ENCODE measurements at regions not wholly inside any gene's neighbourhood (a gene's known extent, or its start where the extent isn't known, plus 50 kb on each side); places are given as distances from the start of the nearest gene placed in this dataset.
A peak's percentile ranks its signal among the peaks of the same experiment; 100 is the strongest.
"Not testable (repeated sequence)": the region's sequence is repeated elsewhere in the genome, so short reads cannot be mapped to it uniquely, and the experiment has no call there.

- CTCF ChIA-PET; H3K4me3 Mint-ChIP-seq; H3K27ac Mint-ChIP-seq; H3K27me3 Mint-ChIP-seq; H3K9me3 ChIP-seq (ENCODE audit: control insufficient read depth in 2 of 3, low read length in 3 of 3); H3K4me3 ChIP-seq (ENCODE audit: low read length); intact Hi-C loops (cut with micrococcal nuclease); H3K4me1 ChIP-seq (ENCODE audit: control insufficient read depth in 2 of 2, insufficient read depth in 2 of 2, low read length in 2 of 2); H3K27ac ChIP-seq (ENCODE audit: low read depth, low read length); POLR2A ChIA-PET; DNase-seq; H3K27me3 ChIP-seq (ENCODE audit: control insufficient read depth in 2 of 2, insufficient read depth in 2 of 2, low read length in 2 of 2); H3K4me1 Mint-ChIP-seq; ATAC-seq; H3K9me3 Mint-ChIP-seq: not testable (repeated sequence)
- peaks cover 12 to 43% (median 28%) of the 10 kb centered on the region in 5 donors for H3K36me3 Mint-ChIP-seq
- H3K36me3 ChIP-seq (ENCODE audit: control insufficient read depth in 2 of 3, insufficient read depth in 3 of 3, low read length in 3 of 3) = peaks cover 0 to 27% (median 9%) of the 10 kb centered on the region in 3 experiments
These were observed 80.7 kb downstream of the KPNA2 start for GRCh38 chr17:68116211-68116610.

- no peak for ATAC-seq
- H3K27ac ChIP-seq (ENCODE audit: low read depth, low read length) = no peak overlapping the region
- Mint-ChIP-seq H3K9me3 (peaks cover 0 to 10% (median 0%) of the 10 kb centered on the region in 11 donors), H3K4me1 (peaks cover 8 to 30% (median 18%) of the 10 kb centered on the region in 7 donors), H3K27me3 (no peaks in the 10 kb centered on the region), H3K4me3 (peak overlapping the region in 1 of 10 donors; percentile 36), H3K36me3 (peaks cover 20 to 69% (median 51%) of the 10 kb centered on the region in 5 donors), H3K27ac (no peak overlapping the region)
- H3K4me3 ChIP-seq (ENCODE audit: low read length) = no peak overlapping the region
- ChIA-PET POLR2A (no interaction called here), CTCF (no interaction called here)
- no peaks in the 10 kb centered on the region for H3K27me3 ChIP-seq (ENCODE audit: control insufficient read depth in 2 of 2, insufficient read depth in 2 of 2, low read length in 2 of 2)
- DNase-seq = no peak
- no peaks in the 10 kb centered on the region for H3K9me3 ChIP-seq (ENCODE audit: control insufficient read depth in 2 of 3, low read length in 3 of 3)
- no peaks in the 10 kb centered on the region for H3K4me1 ChIP-seq (ENCODE audit: control insufficient read depth in 2 of 2, insufficient read depth in 2 of 2, low read length in 2 of 2)
- H3K36me3 ChIP-seq (ENCODE audit: control insufficient read depth in 2 of 3, insufficient read depth in 3 of 3, low read length in 3 of 3) = peaks cover 0 to 32% (median 9%) of the 10 kb centered on the region in 3 experiments
- intact Hi-C loops (cut with micrococcal nuclease) = no loop called here
These were observed 87.1 kb downstream of the KPNA2 start for GRCh38 chr17:68122587-68122986.

GRCh38 chr17:68125111-68125870, 89.8 kb downstream of the KPNA2 start:
- H3K27me3 ChIP-seq (ENCODE audit: control insufficient read depth in 2 of 2, insufficient read depth in 2 of 2, low read length in 2 of 2) = no peaks in the 10 kb centered on the region
- no peak overlapping the region for H3K4me3 Mint-ChIP-seq
- H3K4me3 ChIP-seq (ENCODE audit: low read length) = no peak overlapping the region
- H3K27me3 Mint-ChIP-seq = no peaks in the 10 kb centered on the region
- peaks cover 8 to 64% (median 35%) of the 10 kb centered on the region in 5 donors for H3K36me3 Mint-ChIP-seq
- H3K27ac ChIP-seq (ENCODE audit: low read depth, low read length) = no peak overlapping the region
- peaks cover 0 to 24% (median 3%) of the 10 kb centered on the region in 3 experiments for H3K36me3 ChIP-seq (ENCODE audit: control insufficient read depth in 2 of 3, insufficient read depth in 3 of 3, low read length in 3 of 3)
- peak overlapping the region in 5 of 9 donors; percentile 6 to 55 (median 16) for H3K27ac Mint-ChIP-seq
- POLR2A ChIA-PET = no interaction called here
- peaks cover 8 to 37% (median 18%) of the 10 kb centered on the region in 7 donors for H3K4me1 Mint-ChIP-seq
- intact Hi-C loops (cut with micrococcal nuclease) = no loop called here
- H3K9me3 ChIP-seq (ENCODE audit: control insufficient read depth in 2 of 3, low read length in 3 of 3) = no peaks in the 10 kb centered on the region
- ATAC-seq (no peak), DNase-seq (no peak)
- CTCF ChIA-PET = no interaction called here
- H3K4me1 ChIP-seq (ENCODE audit: control insufficient read depth in 2 of 2, insufficient read depth in 2 of 2, low read length in 2 of 2) = no peaks in the 10 kb centered on the region
- H3K9me3 Mint-ChIP-seq = peaks cover 0 to 10% (median 0%) of the 10 kb centered on the region in 11 donors

- DNase-seq (no peak), ATAC-seq (no peak)
- Mint-ChIP-seq H3K27ac (peak overlapping the region in 3 of 9 donors; percentile 17 to 81 (median 49)), H3K4me1 (peaks cover 10 to 35% (median 18%) of the 10 kb centered on the region in 7 donors), H3K36me3 (peaks cover under 1 to 48% (median 19%) of the 10 kb centered on the region in 5 donors), H3K27me3 (no peaks in the 10 kb centered on the region), H3K4me3 (no peak overlapping the region), H3K9me3 (peaks cover 0 to 3% (median 0%) of the 10 kb centered on the region in 11 donors)
- intact Hi-C loops (cut with micrococcal nuclease) = no loop called here
- Histone ChIP-seq H3K27ac (ENCODE audit: low read depth, low read length) (no peak overlapping the region), H3K4me3 (ENCODE audit: low read length) (no peak overlapping the region), H3K9me3 (ENCODE audit: control insufficient read depth in 2 of 3, low read length in 3 of 3) (no peaks in the 10 kb centered on the region), H3K27me3 (ENCODE audit: control insufficient read depth in 2 of 2, insufficient read depth in 2 of 2, low read length in 2 of 2) (no peaks in the 10 kb centered on the region), H3K4me1 (ENCODE audit: control insufficient read depth in 2 of 2, insufficient read depth in 2 of 2, low read length in 2 of 2) (no peaks in the 10 kb centered on the region), H3K36me3 (ENCODE audit: control insufficient read depth in 2 of 3, insufficient read depth in 3 of 3, low read length in 3 of 3) (peaks cover 0 to 16% (median 3%) of the 10 kb centered on the region in 3 experiments)
- ChIA-PET POLR2A (no interaction called here), CTCF (no interaction called here)
These were observed 92.4 kb downstream of the KPNA2 start for GRCh38 chr17:68127914-68128313.

- peaks cover 0 to 42% (median 9%) of the 10 kb centered on the region in 5 donors for H3K36me3 Mint-ChIP-seq
- POLR2A ChIA-PET = no interaction called here
- H3K4me1 Mint-ChIP-seq = peaks cover 0 to 10% (median 4%) of the 10 kb centered on the region in 7 donors
- DNase-seq = no peak
- no peaks in the 10 kb centered on the region for H3K9me3 ChIP-seq (ENCODE audit: control insufficient read depth in 2 of 3, low read length in 3 of 3)
- H3K36me3 ChIP-seq (ENCODE audit: control insufficient read depth in 2 of 3, insufficient read depth in 3 of 3, low read length in 3 of 3) = peaks cover 0 to 33% (median 3%) of the 10 kb centered on the region in 3 experiments
- H3K27ac Mint-ChIP-seq = no peak overlapping the region
- H3K27me3 Mint-ChIP-seq = no peaks in the 10 kb centered on the region
- CTCF ChIA-PET = no interaction called here
- H3K4me3 Mint-ChIP-seq = no peak overlapping the region
- no peak overlapping the region for H3K27ac ChIP-seq (ENCODE audit: low read depth, low read length)
- no peaks in the 10 kb centered on the region for H3K9me3 Mint-ChIP-seq
- no peaks in the 10 kb centered on the region for H3K4me1 ChIP-seq (ENCODE audit: control insufficient read depth in 2 of 2, insufficient read depth in 2 of 2, low read length in 2 of 2)
- intact Hi-C loops (cut with micrococcal nuclease) = no loop called here
- H3K27me3 ChIP-seq (ENCODE audit: control insufficient read depth in 2 of 2, insufficient read depth in 2 of 2, low read length in 2 of 2) = no peaks in the 10 kb centered on the region
- no peak overlapping the region for H3K4me3 ChIP-seq (ENCODE audit: low read length)
- no peak for ATAC-seq
These were observed 95.9 kb downstream of the KPNA2 start for GRCh38 chr17:68131456-68131855.

- Histone ChIP-seq H3K9me3 (ENCODE audit: control insufficient read depth in 2 of 3, low read length in 3 of 3) (no peaks in the 10 kb centered on the region), H3K36me3 (ENCODE audit: control insufficient read depth in 2 of 3, insufficient read depth in 3 of 3, low read length in 3 of 3) (peaks cover 0 to 23% (median 0%) of the 10 kb centered on the region in 3 experiments), H3K4me3 (ENCODE audit: low read length) (no peak overlapping the region), H3K4me1 (ENCODE audit: control insufficient read depth in 2 of 2, insufficient read depth in 2 of 2, low read length in 2 of 2) (no peaks in the 10 kb centered on the region), H3K27ac (ENCODE audit: low read depth, low read length) (no peak overlapping the region), H3K27me3 (ENCODE audit: control insufficient read depth in 2 of 2, insufficient read depth in 2 of 2, low read length in 2 of 2) (no peaks in the 10 kb centered on the region)
- ChIA-PET CTCF (no interaction called here), POLR2A (no interaction called here)
- Mint-ChIP-seq H3K4me3 (no peak overlapping the region), H3K27me3 (no peaks in the 10 kb centered on the region), H3K9me3 (no peaks in the 10 kb centered on the region), H3K36me3 (peaks cover 0 to 26% (median 6%) of the 10 kb centered on the region in 5 donors), H3K4me1 (peaks cover 0 to 9% (median 0%) of the 10 kb centered on the region in 7 donors), H3K27ac (no peak overlapping the region)
- DNase-seq (no peak), ATAC-seq (no peak)
- intact Hi-C loops (cut with micrococcal nuclease) = no loop called here
These were observed 98.0 kb downstream of the KPNA2 start for GRCh38 chr17:68133346-68134045.
